Esophagus muscularis mucosa (tissue), 4 donors: ENCODE measurements at regions not wholly inside any gene's neighbourhood (a gene's known extent, or its start where the extent isn't known, plus 50 kb on each side); places are given as distances from the start of the nearest gene placed in this dataset.

ENCODE experiments used
- EP300 ChIP-seq: sonication (generic); formaldehyde crosslinking; IDR thresholded peaks from one replicate; pipeline ENCODE4 v1.6.1; 2017; ENCODE audit warnings: antibody characterized with exemption
- POLR2AphosphoS5 ChIP-seq, 2 donors: sonication (generic); formaldehyde crosslinking; IDR thresholded peaks; one replicate each; pipeline ENCODE4 v1.6.1; 2017; ENCODE audit warnings: antibody characterized with exemption in 2 of 2
- TF ChIP-seq, protein P1 (sequence below), 3 experiments: fragments of 200-600 bp in 2 of 3; fragments of 450-650 bp in 1 of 3; sonication (generic) in 2 of 3; IDR thresholded peaks; one replicate each; pipeline ENCODE4 v1.5.1; 2017 to 2019; ENCODE audit warnings: antibody characterized with exemption in 3 of 3, mild to moderate bottlenecking in 2 of 3, moderate library complexity in 1 of 3

- TF ChIP-seq, protein P1, sequence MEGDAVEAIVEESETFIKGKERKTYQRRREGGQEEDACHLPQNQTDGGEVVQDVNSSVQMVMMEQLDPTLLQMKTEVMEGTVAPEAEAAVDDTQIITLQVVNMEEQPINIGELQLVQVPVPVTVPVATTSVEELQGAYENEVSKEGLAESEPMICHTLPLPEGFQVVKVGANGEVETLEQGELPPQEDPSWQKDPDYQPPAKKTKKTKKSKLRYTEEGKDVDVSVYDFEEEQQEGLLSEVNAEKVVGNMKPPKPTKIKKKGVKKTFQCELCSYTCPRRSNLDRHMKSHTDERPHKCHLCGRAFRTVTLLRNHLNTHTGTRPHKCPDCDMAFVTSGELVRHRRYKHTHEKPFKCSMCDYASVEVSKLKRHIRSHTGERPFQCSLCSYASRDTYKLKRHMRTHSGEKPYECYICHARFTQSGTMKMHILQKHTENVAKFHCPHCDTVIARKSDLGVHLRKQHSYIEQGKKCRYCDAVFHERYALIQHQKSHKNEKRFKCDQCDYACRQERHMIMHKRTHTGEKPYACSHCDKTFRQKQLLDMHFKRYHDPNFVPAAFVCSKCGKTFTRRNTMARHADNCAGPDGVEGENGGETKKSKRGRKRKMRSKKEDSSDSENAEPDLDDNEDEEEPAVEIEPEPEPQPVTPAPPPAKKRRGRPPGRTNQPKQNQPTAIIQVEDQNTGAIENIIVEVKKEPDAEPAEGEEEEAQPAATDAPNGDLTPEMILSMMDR (IDR thresholded peaks at IDR 0.05), result no peak
- TF ChIP-seq EP300, result no peak
- TF ChIP-seq POLR2AphosphoS5 (IDR thresholded peaks at IDR 0.05), result no peak
Measured at GRCh38 chr4:159047478-159048165, 55.3 kb upstream of the RAPGEF2 start.
